Esophagus squamous epithelium (tissue), 4 donors: ENCODE measurements at regions not wholly inside any gene's neighbourhood (a gene's known extent, or its start where the extent isn't known, plus 50 kb on each side); places are given as distances from the start of the nearest gene placed in this dataset.

ENCODE experiments used
- POLR2A ChIP-seq, 4 donors: fragments of 450-650 bp; IDR thresholded peaks; one replicate each; pipeline ENCODE4 v1.6.1; 2017; ENCODE audit warnings: antibody characterized with exemption in 4 of 4, mild to moderate bottlenecking in 4 of 4, moderate library complexity in 3 of 4
- TF ChIP-seq, protein P1 (sequence below), 6 experiments: fragments of 450-650 bp in 4 of 6; fragments of 200-600 bp in 2 of 6; sonication (generic) in 2 of 6; IDR thresholded peaks; one replicate each; pipeline ENCODE4 v1.5.1; 2016 to 2019; ENCODE audit warnings: antibody characterized with exemption in 6 of 6, mild to moderate bottlenecking in 4 of 6, moderate library complexity in 4 of 6

DNA sequence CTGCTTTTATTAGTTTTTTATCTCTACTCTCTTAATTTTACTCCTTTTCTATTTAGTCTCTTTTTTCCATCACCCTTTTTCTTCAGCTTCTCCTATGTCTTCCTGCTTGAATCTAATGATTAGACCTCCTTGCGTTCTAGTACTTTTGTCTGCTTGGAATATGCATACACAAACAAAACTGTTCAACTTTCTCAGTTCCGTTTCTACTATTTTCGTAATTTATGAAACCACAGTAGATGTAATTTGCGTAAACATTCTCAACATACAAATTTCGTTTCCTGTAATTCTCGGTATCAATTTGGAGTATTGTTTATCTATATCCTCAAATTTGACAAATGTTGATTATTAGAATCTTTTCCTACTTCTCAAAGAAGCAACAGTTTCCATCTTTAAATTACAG, 772.5 kb downstream of the USP25 start:
- TF ChIP-seq, protein P1, sequence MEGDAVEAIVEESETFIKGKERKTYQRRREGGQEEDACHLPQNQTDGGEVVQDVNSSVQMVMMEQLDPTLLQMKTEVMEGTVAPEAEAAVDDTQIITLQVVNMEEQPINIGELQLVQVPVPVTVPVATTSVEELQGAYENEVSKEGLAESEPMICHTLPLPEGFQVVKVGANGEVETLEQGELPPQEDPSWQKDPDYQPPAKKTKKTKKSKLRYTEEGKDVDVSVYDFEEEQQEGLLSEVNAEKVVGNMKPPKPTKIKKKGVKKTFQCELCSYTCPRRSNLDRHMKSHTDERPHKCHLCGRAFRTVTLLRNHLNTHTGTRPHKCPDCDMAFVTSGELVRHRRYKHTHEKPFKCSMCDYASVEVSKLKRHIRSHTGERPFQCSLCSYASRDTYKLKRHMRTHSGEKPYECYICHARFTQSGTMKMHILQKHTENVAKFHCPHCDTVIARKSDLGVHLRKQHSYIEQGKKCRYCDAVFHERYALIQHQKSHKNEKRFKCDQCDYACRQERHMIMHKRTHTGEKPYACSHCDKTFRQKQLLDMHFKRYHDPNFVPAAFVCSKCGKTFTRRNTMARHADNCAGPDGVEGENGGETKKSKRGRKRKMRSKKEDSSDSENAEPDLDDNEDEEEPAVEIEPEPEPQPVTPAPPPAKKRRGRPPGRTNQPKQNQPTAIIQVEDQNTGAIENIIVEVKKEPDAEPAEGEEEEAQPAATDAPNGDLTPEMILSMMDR (IDR thresholded peaks at IDR 0.05) = no peak
- no peak for TF ChIP-seq POLR2A (IDR thresholded peaks at IDR 0.05)
